GM23338 (cell line): ENCODE measurements at regions not wholly inside any gene's neighbourhood (a gene's known extent, or its start where the extent isn't known, plus 50 kb on each side); places are given as distances from the start of the nearest gene placed in this dataset.
A peak's percentile ranks its signal among the peaks of the same experiment; 100 is the strongest.

Experiments
- ATAC-seq: fragments of 200-7000 bp; cut with Tn5 transposase; 3 replicates; pipeline ENCODE4 v1.9.1; 2020
- DNase-seq: peaks from one replicate; pipeline ENCODE4 v3.0.0-alpha.2; 2015; ENCODE audit warnings: low spot score
- H2AFZ ChIP-seq: fragments of 200-600 bp; sonication (generic); 2 replicates; pipeline ENCODE4 v1.8.0; 2016; ENCODE audit warnings: antibody characterized with exemption, mild to moderate bottlenecking, moderate library complexity
- H3F3A ChIP-seq: fragments of 200-600 bp; sonication (generic); replicated peaks from 2 replicates; pipeline ENCODE4 v1.8.0; 2017; ENCODE audit warnings: antibody characterized with exemption, mixed run types, low read depth
- H3K27ac ChIP-seq: fragments of 200-600 bp; sonication (generic); 2 replicates; pipeline ENCODE4 v1.6.1; 2016; ENCODE audit warnings: low read depth
- H3K27me3 ChIP-seq: fragments of 200-600 bp; sonication (generic); 2 replicates; pipeline ENCODE4 v1.8.0; 2016; ENCODE audit warnings: mild to moderate bottlenecking, mixed run types, moderate library complexity; ENCODE audit not compliant: insufficient read depth
- H3K36me3 ChIP-seq: fragments of 200-600 bp; sonication (generic); 2 replicates; pipeline ENCODE4 v1.8.0; 2016; ENCODE audit warnings: mild to moderate bottlenecking; ENCODE audit not compliant: insufficient read depth
- H3K4me1 ChIP-seq: fragments of 200-600 bp; sonication (generic); 2 replicates; pipeline ENCODE4 v1.8.0; 2016; ENCODE audit warnings: mild to moderate bottlenecking, moderate library complexity; ENCODE audit not compliant: insufficient read depth
- H3K4me2 ChIP-seq: fragments of 200-600 bp; sonication (generic); 2 replicates; pipeline ENCODE4 v1.7.1; 2017; ENCODE audit warnings: mixed run types
- H3K4me3 ChIP-seq: fragments of 200-600 bp; sonication (generic); 2 replicates; pipeline ENCODE4 v1.6.1; 2016; ENCODE audit warnings: mixed run types
- H3K79me2 ChIP-seq: fragments of 200-600 bp; sonication (generic); replicated peaks from 2 replicates; pipeline ENCODE4 v1.8.0; 2017; ENCODE audit warnings: mild to moderate bottlenecking; ENCODE audit not compliant: insufficient read depth
- H3K9me2 ChIP-seq: fragments of 200-600 bp; sonication (generic); 2 replicates; pipeline ENCODE4 v1.8.0; 2017; ENCODE audit not compliant: insufficient read depth
- H4K20me1 ChIP-seq: fragments of 200-600 bp; sonication (generic); replicated peaks from 2 replicates; pipeline ENCODE4 v1.8.0; 2017; ENCODE audit warnings: mild to moderate bottlenecking; ENCODE audit not compliant: insufficient read depth
- H3K27ac Mint-ChIP-seq: 2 replicates; pipeline ENCODE4 v1.8.0; 2020; ENCODE audit warnings: inconsistent platforms, mild to moderate bottlenecking, moderate library complexity, mixed read lengths
- H3K27me3 Mint-ChIP-seq: 3 replicates; pipeline ENCODE4 v1.8.0; 2022; ENCODE audit warnings: low read depth, mild to moderate bottlenecking, moderate library complexity, mixed read lengths, inconsistent platforms; ENCODE audit not compliant: insufficient read depth, poor library complexity
- H3K36me3 Mint-ChIP-seq: 3 replicates; pipeline ENCODE4 v1.8.0; 2021; ENCODE audit warnings: low read depth, mild to moderate bottlenecking, inconsistent platforms, moderate library complexity, mixed read lengths
- H3K4me1 Mint-ChIP-seq: 3 replicates; pipeline ENCODE4 v1.8.0; 2020; ENCODE audit warnings: mild to moderate bottlenecking, inconsistent platforms, mixed read lengths
- H3K4me3 Mint-ChIP-seq: 3 replicates; pipeline ENCODE4 v1.8.0; 2021; ENCODE audit warnings: moderate library complexity, mild to moderate bottlenecking, inconsistent platforms, mixed read lengths
- H3K9me3 Mint-ChIP-seq: 3 replicates; pipeline ENCODE4 v1.8.0; 2020; ENCODE audit warnings: moderate library complexity, mild to moderate bottlenecking, inconsistent platforms, mixed read lengths
- CREB1 ChIP-seq: fragments of 250-450 bp; sonication (Bioruptor Pico); IDR thresholded peaks from 2 replicates; pipeline ENCODE4 v1.5.0; 2020; ENCODE audit warnings: low read depth, mild to moderate bottlenecking, moderate library complexity
- CTCF ChIP-seq, 2 experiments: fragments of 200-600 bp in 1 of 2; sonication (generic) in 1 of 2; conservative IDR thresholded peaks; 2 replicates each; pipeline versions ENCODE4 v1.5.1 to v1.6.1; 2016 to 2017; ENCODE audit warnings: antibody characterized with exemption in 2 of 2, low read depth in 2 of 2, mild to moderate bottlenecking in 2 of 2, moderate library complexity in 1 of 2
- ETS1 ChIP-seq: IDR thresholded peaks from 2 replicates; pipeline ENCODE4 v1.6.1; 2016; ENCODE audit warnings: antibody characterized with exemption
- EZH2phosphoT487 ChIP-seq: fragments of 200-600 bp; sonication (generic); IDR thresholded peaks from one replicate; pipeline ENCODE4 v1.8.1; 2018; ENCODE audit warnings: antibody characterized with exemption; ENCODE audit not compliant: unreplicated experiment
- NANOG ChIP-seq: IDR thresholded peaks from 2 replicates; pipeline ENCODE4 v1.6.1; 2016; ENCODE audit warnings: antibody characterized with exemption, borderline replicate concordance
- STAT1 ChIP-seq: IDR thresholded peaks from one replicate; pipeline ENCODE4 v1.6.1; 2016; ENCODE audit warnings: antibody characterized with exemption; ENCODE audit not compliant: unreplicated experiment
- ZNF114 ChIP-seq: fragments of 250-450 bp; sonication (Bioruptor Pico); IDR thresholded peaks from 2 replicates; pipeline ENCODE4 v1.5.0; 2020; ENCODE audit warnings: mild to moderate bottlenecking, moderate library complexity
- ZNF331 ChIP-seq: fragments of 250-450 bp; sonication (Bioruptor Pico); IDR thresholded peaks from 2 replicates; pipeline ENCODE4 v1.5.0; 2020; ENCODE audit warnings: low read depth, mild to moderate bottlenecking, moderate library complexity
- TF ChIP-seq, protein P1 (sequence below): IDR thresholded peaks from one replicate; pipeline ENCODE4 v1.6.1; 2018; ENCODE audit warnings: antibody characterized with exemption; ENCODE audit not compliant: unreplicated experiment

- TF ChIP-seq, protein P1, sequence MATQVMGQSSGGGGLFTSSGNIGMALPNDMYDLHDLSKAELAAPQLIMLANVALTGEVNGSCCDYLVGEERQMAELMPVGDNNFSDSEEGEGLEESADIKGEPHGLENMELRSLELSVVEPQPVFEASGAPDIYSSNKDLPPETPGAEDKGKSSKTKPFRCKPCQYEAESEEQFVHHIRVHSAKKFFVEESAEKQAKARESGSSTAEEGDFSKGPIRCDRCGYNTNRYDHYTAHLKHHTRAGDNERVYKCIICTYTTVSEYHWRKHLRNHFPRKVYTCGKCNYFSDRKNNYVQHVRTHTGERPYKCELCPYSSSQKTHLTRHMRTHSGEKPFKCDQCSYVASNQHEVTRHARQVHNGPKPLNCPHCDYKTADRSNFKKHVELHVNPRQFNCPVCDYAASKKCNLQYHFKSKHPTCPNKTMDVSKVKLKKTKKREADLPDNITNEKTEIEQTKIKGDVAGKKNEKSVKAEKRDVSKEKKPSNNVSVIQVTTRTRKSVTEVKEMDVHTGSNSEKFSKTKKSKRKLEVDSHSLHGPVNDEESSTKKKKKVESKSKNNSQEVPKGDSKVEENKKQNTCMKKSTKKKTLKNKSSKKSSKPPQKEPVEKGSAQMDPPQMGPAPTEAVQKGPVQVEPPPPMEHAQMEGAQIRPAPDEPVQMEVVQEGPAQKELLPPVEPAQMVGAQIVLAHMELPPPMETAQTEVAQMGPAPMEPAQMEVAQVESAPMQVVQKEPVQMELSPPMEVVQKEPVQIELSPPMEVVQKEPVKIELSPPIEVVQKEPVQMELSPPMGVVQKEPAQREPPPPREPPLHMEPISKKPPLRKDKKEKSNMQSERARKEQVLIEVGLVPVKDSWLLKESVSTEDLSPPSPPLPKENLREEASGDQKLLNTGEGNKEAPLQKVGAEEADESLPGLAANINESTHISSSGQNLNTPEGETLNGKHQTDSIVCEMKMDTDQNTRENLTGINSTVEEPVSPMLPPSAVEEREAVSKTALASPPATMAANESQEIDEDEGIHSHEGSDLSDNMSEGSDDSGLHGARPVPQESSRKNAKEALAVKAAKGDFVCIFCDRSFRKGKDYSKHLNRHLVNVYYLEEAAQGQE = no peak
- TF ChIP-seq ETS1 = no peak
These were observed 381.6 kb upstream of the ID2 start (continued) for GRCh38 chr2:8300216-8300615.

DNA sequence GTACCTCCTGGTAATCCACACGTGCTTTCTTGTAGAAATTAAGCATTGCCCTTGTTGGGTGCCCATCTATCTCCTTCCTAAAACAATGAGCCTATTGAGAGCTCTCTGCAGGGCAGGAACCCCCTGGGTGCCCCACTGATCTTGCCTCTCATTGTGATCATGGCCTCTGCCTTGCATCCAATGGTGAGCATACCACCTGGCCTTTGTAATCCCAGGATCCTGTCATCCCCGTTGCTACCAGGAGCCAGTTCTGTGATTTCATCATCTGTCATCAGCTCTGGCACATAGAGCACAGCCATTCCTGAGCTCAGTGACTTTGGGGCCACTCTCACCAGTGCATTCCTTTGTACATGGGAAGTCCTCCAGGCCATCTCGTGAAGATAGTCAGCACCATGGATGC lies 381.0 kb upstream of the ID2 start:
- H3K27ac Mint-ChIP-seq = no peak overlapping the region
- H3K79me2 ChIP-seq = no peaks in the 10 kb centered on the region
- peaks cover 42% of the 10 kb centered on the region for H3K9me2 ChIP-seq
- no peaks in the 10 kb centered on the region for H3F3A ChIP-seq
- no peak for DNase-seq
- H3K36me3 ChIP-seq = no peaks in the 10 kb centered on the region
- no peak overlapping the region for H3K27ac ChIP-seq
- ATAC-seq = peak; percentile 49; the same call in 2 of the 3 replicates
- H3K4me3 Mint-ChIP-seq = no peak overlapping the region
- H3K4me1 ChIP-seq = no peaks in the 10 kb centered on the region
- H3K4me1 Mint-ChIP-seq = no peaks in the 10 kb centered on the region
- H3K36me3 Mint-ChIP-seq = peaks cover 5% of the 10 kb centered on the region; the same call in 1 of the 3 replicates
- H3K27me3 ChIP-seq = no peaks in the 10 kb centered on the region
- H3K9me3 Mint-ChIP-seq = no peaks in the 10 kb centered on the region; the same call in 2 of the 3 replicates
- H3K4me2 ChIP-seq = no peak overlapping the region
- no peak overlapping the region for H2AFZ ChIP-seq
- H3K4me3 ChIP-seq = no peak overlapping the region
- H4K20me1 ChIP-seq = no peaks in the 10 kb centered on the region
- peaks cover 16% of the 10 kb centered on the region for H3K27me3 Mint-ChIP-seq
- TF ChIP-seq ZNF331 (CRISPR knock-in tag) = no peak
- TF ChIP-seq ETS1 = no peak
- no peak for TF ChIP-seq STAT1
- no peak for TF ChIP-seq CREB1
- TF ChIP-seq NANOG = no peak
- TF ChIP-seq ZNF114 (CRISPR knock-in tag) = no peak
- TF ChIP-seq EZH2phosphoT487 = no peak
- TF ChIP-seq, protein P1 = no peak
- TF ChIP-seq CTCF (conservative IDR thresholded peaks at IDR 0.05; ENCODE audit: low read depth in 2 of 2) = no peak
